ENCODE measurements at regions not wholly inside any gene's neighbourhood (a gene's known extent, or its start where the extent isn't known, plus 50 kb on each side); places are given as distances from the start of the nearest gene placed in this dataset.

- dilution Hi-C loops (cut with MboI; ENCODE audit: extremely low pct_ligation_motif_present, low sequenced_read_pairs), result no loop called here
- H3K36me3 ChIP-seq (ENCODE audit: control insufficient read depth in 2 of 2, extremely low read depth in 1 of 2, insufficient read depth in 2 of 2, low read length in 2 of 2), result no peaks in the 10 kb centered on the region
- no peak overlapping the region for H2AFZ ChIP-seq (ENCODE audit: low read depth, low read length)
- peaks cover 9% of the 10 kb centered on the region for H3K4me1 ChIP-seq (ENCODE audit: control insufficient read depth, extremely low read depth, insufficient read depth, low read length)
- intact Hi-C loops (cut with micrococcal nuclease), result no loop called here
- H3K9me1 ChIP-seq (replicated peaks; ENCODE audit: control insufficient read depth, extremely low read depth, insufficient read depth, low read length), result no peaks in the 10 kb centered on the region
- TF ChIP-seq POLR2A (IDR thresholded peaks at IDR 0.05; ENCODE audit: low read depth, low read length), result no peak
- TF ChIP-seq MAX (IDR thresholded peaks at IDR 0.05; ENCODE audit: insufficient read depth, insufficient read length), result no peak
- TF ChIP-seq POLR2AphosphoS5 (IDR thresholded peaks at IDR 0.05; ENCODE audit: insufficient read depth, low read depth, low read length), result no peak
- TF ChIP-seq JUN (IDR thresholded peaks at IDR 0.05; ENCODE audit: borderline replicate concordance, insufficient read depth, insufficient read length, low read depth), result no peak
- TF ChIP-seq MYC (IDR thresholded peaks at IDR 0.05; ENCODE audit: low read depth, low read length), result no peak
- TF ChIP-seq FOS (IDR thresholded peaks at IDR 0.05; ENCODE audit: borderline replicate concordance, insufficient read depth, low read length), result no peak
- no peak for TF ChIP-seq EZH2 (IDR thresholded peaks at IDR 0.05; ENCODE audit: borderline replicate concordance, low read depth, low read length, severe bottlenecking)
- no peak for TF ChIP-seq GATA2 (IDR thresholded peaks at IDR 0.05; ENCODE audit: insufficient read depth, insufficient read length, low read depth, low read length)
- TF ChIP-seq CTCF (IDR thresholded peaks at IDR 0.05; ENCODE audit: extremely low read depth in 1 of 2, insufficient read depth in 1 of 2, low read depth in 1 of 2, low read length in 2 of 2), result no peak
- ChIA-PET POLR2A (no interaction called here), CTCF (no interaction called here)
- FAIRE-seq (no peak), DNase-seq (ENCODE audit: low read depth, low spot score) (no peak)
- no peaks in the 10 kb centered on the region for H3K79me2 ChIP-seq (ENCODE audit: control insufficient read depth, insufficient read depth, low read length)
- no peak overlapping the region for H3K9ac ChIP-seq (replicated peaks; ENCODE audit: extremely low read depth, insufficient read depth, low read length)
- no TSS peak for BruUV-seq (replicated peaks)
- H3K4me2 ChIP-seq (ENCODE audit: insufficient read depth, low read length), result no peak overlapping the region
- no peak overlapping the region for H3K27ac ChIP-seq (ENCODE audit: insufficient read depth, low read depth, low read length)
- no peaks in the 10 kb centered on the region for H4K20me1 ChIP-seq (replicated peaks; ENCODE audit: control insufficient read depth, extremely low read depth, insufficient read depth, low read length)
- no peaks in the 10 kb centered on the region for H3K9me3 ChIP-seq (replicated peaks; ENCODE audit: control insufficient read depth, insufficient read depth, low read length)
- no peaks in the 10 kb centered on the region for H3K27me3 ChIP-seq (ENCODE audit: control insufficient read depth in 2 of 2, insufficient read depth in 2 of 2, low read length in 2 of 2)
- H3K4me3 ChIP-seq (replicated peaks in 1 of 3; ENCODE audit: insufficient read depth in 1 of 3, low read depth in 1 of 3, low read length in 3 of 3), result no peak overlapping the region
Measured at GRCh38 chr13:64925727-64926126, 2304.4 kb downstream of the PCDH9 start.

All from endothelial cell of umbilical vein (primary cell).